Panc1 (cell line): ENCODE measurements at regions not wholly inside any gene's neighbourhood (a gene's known extent, or its start where the extent isn't known, plus 50 kb on each side); places are given as distances from the start of the nearest gene placed in this dataset.

Experiments used
- SIN3A ChIP-seq: IDR thresholded peaks from 2 replicates; pipeline ENCODE4 v1.6.1; 2012; ENCODE audit warnings: low read depth, mild to moderate bottlenecking, low read length, moderate library complexity, borderline replicate concordance; ENCODE audit not compliant: insufficient read depth
- TF ChIP-seq, protein P1 (sequence below): fragments of 450-650 bp; IDR thresholded peaks from 2 replicates; pipeline ENCODE4 v1.5.1; 2017; ENCODE audit warnings: mild to moderate bottlenecking

DNA sequence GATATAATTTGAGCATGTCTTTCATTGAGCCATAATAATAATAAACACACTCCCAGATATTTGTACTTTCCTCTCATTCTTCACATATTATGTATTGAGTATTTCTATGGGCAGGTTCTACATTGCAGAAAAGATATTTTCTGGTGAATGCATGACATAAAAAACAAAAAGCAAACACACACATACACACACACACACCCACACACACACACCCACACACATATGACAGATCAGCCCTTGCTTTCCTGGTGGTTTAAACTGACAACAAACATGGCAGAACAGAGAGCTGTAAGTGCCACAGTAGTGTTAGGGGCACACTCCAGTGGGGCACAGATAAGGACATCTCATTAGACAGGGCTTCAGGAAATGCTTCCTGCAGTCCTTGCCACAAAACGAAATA lies 123.3 kb upstream of the LSM8 start:
- TF ChIP-seq, protein P1, sequence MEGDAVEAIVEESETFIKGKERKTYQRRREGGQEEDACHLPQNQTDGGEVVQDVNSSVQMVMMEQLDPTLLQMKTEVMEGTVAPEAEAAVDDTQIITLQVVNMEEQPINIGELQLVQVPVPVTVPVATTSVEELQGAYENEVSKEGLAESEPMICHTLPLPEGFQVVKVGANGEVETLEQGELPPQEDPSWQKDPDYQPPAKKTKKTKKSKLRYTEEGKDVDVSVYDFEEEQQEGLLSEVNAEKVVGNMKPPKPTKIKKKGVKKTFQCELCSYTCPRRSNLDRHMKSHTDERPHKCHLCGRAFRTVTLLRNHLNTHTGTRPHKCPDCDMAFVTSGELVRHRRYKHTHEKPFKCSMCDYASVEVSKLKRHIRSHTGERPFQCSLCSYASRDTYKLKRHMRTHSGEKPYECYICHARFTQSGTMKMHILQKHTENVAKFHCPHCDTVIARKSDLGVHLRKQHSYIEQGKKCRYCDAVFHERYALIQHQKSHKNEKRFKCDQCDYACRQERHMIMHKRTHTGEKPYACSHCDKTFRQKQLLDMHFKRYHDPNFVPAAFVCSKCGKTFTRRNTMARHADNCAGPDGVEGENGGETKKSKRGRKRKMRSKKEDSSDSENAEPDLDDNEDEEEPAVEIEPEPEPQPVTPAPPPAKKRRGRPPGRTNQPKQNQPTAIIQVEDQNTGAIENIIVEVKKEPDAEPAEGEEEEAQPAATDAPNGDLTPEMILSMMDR: no peak
- no peak for TF ChIP-seq SIN3A
